Activated CD8-positive, alpha-beta T cell treated with anti-CD3 and anti-CD28 coated beads, Interleukin-2, amount 10 ng/mL, durations not matched to agents 7 days and 5 days (primary cell): ENCODE measurements at regions not wholly inside any gene's neighbourhood (a gene's known extent, or its start where the extent isn't known, plus 50 kb on each side); places are given as distances from the start of the nearest gene placed in this dataset.

ENCODE experiments used
- ATAC-seq: fragments of 150-1000 bp; cut with Tn5 transposase; one replicate; pipeline ENCODE4 v1.10.0; 2021; ENCODE audit warnings: moderate library complexity
- CTCF ChIA-PET: fragments of 350-600 bp; sonication (Branson Sonifier 250); formaldehyde crosslinking; loops from one replicate; lab custom pipeline; 2021; ENCODE audit warnings: antibody characterized with exemption; lab: Charles Lee
- POLR2A ChIA-PET: fragments of 350-600 bp; sonication (Branson Sonifier 250); formaldehyde crosslinking; loops from one replicate; lab custom pipeline; 2021; ENCODE audit warnings: antibody characterized with exemption; lab: Charles Lee
- DNase-seq: peaks from one replicate; pipeline ENCODE4 v3.0.0-alpha.2; 2020
- H3K27ac Mint-ChIP-seq: one replicate; pipeline ENCODE4 v1.8.0; 2021; ENCODE audit warnings: mild to moderate bottlenecking, mixed read lengths
- H3K27me3 Mint-ChIP-seq: one replicate; pipeline ENCODE4 v1.8.0; 2021; ENCODE audit warnings: low read depth, mixed read lengths
- H3K36me3 Mint-ChIP-seq: one replicate; pipeline ENCODE4 v1.8.0; 2021; ENCODE audit warnings: low read depth, mixed read lengths
- H3K4me1 Mint-ChIP-seq: one replicate; pipeline ENCODE4 v1.8.0; 2021; ENCODE audit warnings: low read depth, mixed read lengths
- H3K4me3 Mint-ChIP-seq: one replicate; pipeline ENCODE4 v1.8.0; 2021; ENCODE audit warnings: mild to moderate bottlenecking, mixed read lengths
- H3K9me3 Mint-ChIP-seq: one replicate; pipeline ENCODE4 v1.8.0; 2022; ENCODE audit warnings: mixed read lengths; ENCODE audit not compliant: insufficient read depth

- no peak for DNase-seq
- Mint-ChIP-seq H3K27ac (no peak overlapping the region), H3K27me3 (no peaks in the 10 kb centered on the region), H3K9me3 (no peaks in the 10 kb centered on the region), H3K36me3 (no peaks in the 10 kb centered on the region), H3K4me3 (no peak overlapping the region), H3K4me1 (no peaks in the 10 kb centered on the region)
- ATAC-seq: no peak
- ChIA-PET CTCF (interaction anchor here (1.0 kb wide), 1 partner anchor 18 kb away, joined by 4 read pairs; no protein-coding TSS in a partner anchor), POLR2A (no interaction called here)
Observed at GRCh38 chr4:177064729-177065394, 244.8 kb upstream of the NEIL3 start.

DNA sequence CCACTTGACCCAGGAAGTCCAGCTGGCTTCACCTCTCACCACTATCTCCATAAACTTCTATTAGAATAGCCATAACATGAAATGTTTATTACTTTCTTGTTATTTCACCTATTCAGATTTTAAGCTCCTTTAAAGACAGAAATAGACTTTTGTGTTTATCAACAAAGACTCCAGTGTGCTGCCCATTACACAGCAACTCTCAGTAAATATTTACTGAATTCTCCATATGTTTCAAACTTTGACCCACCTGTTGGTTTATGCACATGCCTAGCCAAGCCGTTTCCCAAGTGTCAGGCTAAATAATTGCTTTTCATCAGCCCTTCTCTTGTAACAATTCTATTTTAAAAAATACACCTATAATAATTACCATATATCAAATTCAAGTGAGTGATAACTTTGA, 242.9 kb upstream of the NEIL3 start:
- ATAC-seq (no peak), DNase-seq (no peak)
- H3K27ac Mint-ChIP-seq: no peak overlapping the region
- no peak overlapping the region for H3K4me3 Mint-ChIP-seq
- no peaks in the 10 kb centered on the region for H3K4me1 Mint-ChIP-seq
- CTCF ChIA-PET: no interaction called here
- H3K9me3 Mint-ChIP-seq: no peaks in the 10 kb centered on the region
- POLR2A ChIA-PET: no interaction called here
- H3K36me3 Mint-ChIP-seq: no peaks in the 10 kb centered on the region
- no peaks in the 10 kb centered on the region for H3K27me3 Mint-ChIP-seq

DNA sequence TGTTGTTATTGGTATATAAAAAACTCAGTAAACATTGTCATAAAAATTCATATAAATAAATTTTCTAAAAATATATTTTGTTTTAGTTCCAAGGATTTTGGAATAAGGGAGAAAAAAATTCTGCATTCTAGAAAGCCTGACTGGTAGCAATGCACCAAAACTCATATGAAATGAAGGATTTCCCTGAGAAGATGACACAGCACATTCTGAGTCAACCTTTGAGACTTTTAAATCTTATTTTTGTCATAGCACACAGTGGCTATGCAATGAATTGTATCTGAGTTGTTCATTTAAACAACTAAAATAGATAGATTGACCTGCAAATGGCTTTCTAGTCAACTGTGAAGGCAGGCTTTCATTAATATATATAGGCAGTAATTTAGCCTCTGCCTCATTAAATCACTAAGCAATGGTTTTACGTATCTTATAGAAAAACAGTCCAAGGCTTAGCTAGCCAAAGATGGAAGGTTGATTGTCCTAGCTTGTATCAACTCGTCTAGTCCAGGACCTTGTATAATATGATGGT, 239.1 kb upstream of the NEIL3 start:
- no peak overlapping the region for H3K4me3 Mint-ChIP-seq
- POLR2A ChIA-PET: no interaction called here

GRCh38 chr4:177077095-177077971, 232.3 kb upstream of the NEIL3 start:
- ChIA-PET POLR2A (no interaction called here), CTCF (no interaction called here)
- Mint-ChIP-seq H3K36me3 (no peaks in the 10 kb centered on the region), H3K4me1 (no peaks in the 10 kb centered on the region), H3K27ac (no peak overlapping the region), H3K27me3 (no peaks in the 10 kb centered on the region), H3K4me3 (no peak overlapping the region), H3K9me3 (no peaks in the 10 kb centered on the region)
- no peak for DNase-seq
- ATAC-seq: no peak

More for the DNA sequence above, 239.1 kb upstream of the NEIL3 start:
- H3K27ac Mint-ChIP-seq: no peak overlapping the region
- H3K4me1 Mint-ChIP-seq: no peaks in the 10 kb centered on the region
- CTCF ChIA-PET: no interaction called here
- no peak for ATAC-seq
- no peak for DNase-seq
- no peaks in the 10 kb centered on the region for H3K9me3 Mint-ChIP-seq
- no peaks in the 10 kb centered on the region for H3K27me3 Mint-ChIP-seq
- H3K36me3 Mint-ChIP-seq: no peaks in the 10 kb centered on the region

DNA sequence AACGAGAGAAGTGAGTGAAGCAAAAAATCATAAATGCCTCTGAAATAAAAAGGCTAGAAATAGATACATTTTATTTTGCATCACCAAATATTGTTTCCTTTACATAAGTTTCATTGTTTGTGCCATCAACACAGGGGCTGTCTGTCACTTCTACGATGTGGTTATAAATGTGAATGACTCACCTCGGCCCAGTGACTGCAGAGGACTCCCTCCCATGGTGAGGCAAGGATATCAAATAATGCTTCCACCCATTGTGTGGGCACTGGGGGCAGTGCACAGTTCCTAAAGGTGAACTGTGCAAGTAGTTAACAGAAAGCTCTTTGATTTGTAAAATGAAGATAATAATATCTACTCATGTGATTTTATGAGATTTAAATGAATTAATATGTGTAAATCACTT, 230.3 kb upstream of the NEIL3 start:
- Mint-ChIP-seq H3K27ac (no peak overlapping the region), H3K4me3 (no peak overlapping the region), H3K36me3 (no peaks in the 10 kb centered on the region), H3K9me3 (no peaks in the 10 kb centered on the region), H3K27me3 (no peaks in the 10 kb centered on the region), H3K4me1 (no peaks in the 10 kb centered on the region)
- ATAC-seq: no peak
- ChIA-PET CTCF (no interaction called here), POLR2A (no interaction called here)
- no peak for DNase-seq

GRCh38 chr4:177080388-177080787, 229.3 kb upstream of the NEIL3 start:
- Mint-ChIP-seq H3K4me1 (no peaks in the 10 kb centered on the region), H3K27ac (no peak overlapping the region), H3K27me3 (no peaks in the 10 kb centered on the region), H3K4me3 (no peak overlapping the region), H3K36me3 (no peaks in the 10 kb centered on the region), H3K9me3 (no peaks in the 10 kb centered on the region)
- ChIA-PET CTCF (no interaction called here), POLR2A (no interaction called here)
- ATAC-seq: no peak
- no peak for DNase-seq

DNA sequence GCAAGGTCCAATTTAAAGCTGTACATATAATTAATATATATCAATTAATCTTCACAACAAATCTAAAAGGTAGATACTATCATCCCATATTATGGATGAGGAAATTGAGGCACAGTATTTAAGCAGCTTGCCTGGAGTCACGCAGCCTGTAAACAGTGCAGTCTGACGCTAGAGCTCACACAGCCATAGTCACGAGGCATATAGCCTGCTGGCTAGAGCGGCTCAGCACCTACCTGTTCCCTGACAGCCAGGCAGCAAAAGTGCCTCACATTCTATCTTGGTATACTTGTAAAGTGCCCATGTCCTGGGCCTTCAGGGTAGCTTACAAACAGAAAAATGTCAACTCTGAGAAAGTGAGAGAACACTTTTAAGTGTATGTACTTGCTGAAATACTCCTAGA, 222.6 kb upstream of the NEIL3 start:
- no peak overlapping the region for H3K27ac Mint-ChIP-seq
- ChIA-PET POLR2A (no interaction called here), CTCF (no interaction called here)
- no peaks in the 10 kb centered on the region for H3K9me3 Mint-ChIP-seq
- no peak for ATAC-seq
- DNase-seq: no peak
- H3K36me3 Mint-ChIP-seq: no peaks in the 10 kb centered on the region
- no peak overlapping the region for H3K4me3 Mint-ChIP-seq
- H3K4me1 Mint-ChIP-seq: no peaks in the 10 kb centered on the region
- no peaks in the 10 kb centered on the region for H3K27me3 Mint-ChIP-seq

DNA sequence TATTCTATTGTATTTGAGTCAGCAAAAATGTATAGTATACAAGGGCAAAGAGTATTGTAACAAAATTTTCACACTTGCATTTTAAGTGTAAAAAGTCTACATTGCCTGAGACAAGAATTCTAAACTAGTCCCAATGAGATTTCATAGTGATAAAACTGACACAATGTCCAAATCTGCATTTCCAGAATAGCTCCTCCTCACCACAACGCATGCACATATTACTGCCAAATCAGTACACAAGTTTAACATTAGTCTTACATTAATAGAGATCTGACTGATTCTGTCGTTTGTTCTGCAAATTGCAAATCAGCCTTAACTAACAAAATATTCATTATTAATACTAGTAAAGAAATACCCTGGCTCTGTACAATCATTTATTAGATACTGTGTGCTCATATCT, 222.2 kb upstream of the NEIL3 start:
- no peak for DNase-seq
- Mint-ChIP-seq H3K36me3 (no peaks in the 10 kb centered on the region), H3K27ac (no peak overlapping the region), H3K4me1 (no peaks in the 10 kb centered on the region), H3K9me3 (no peaks in the 10 kb centered on the region), H3K27me3 (no peaks in the 10 kb centered on the region), H3K4me3 (no peak overlapping the region)
- ChIA-PET CTCF (no interaction called here), POLR2A (no interaction called here)
- ATAC-seq: no peak

DNA sequence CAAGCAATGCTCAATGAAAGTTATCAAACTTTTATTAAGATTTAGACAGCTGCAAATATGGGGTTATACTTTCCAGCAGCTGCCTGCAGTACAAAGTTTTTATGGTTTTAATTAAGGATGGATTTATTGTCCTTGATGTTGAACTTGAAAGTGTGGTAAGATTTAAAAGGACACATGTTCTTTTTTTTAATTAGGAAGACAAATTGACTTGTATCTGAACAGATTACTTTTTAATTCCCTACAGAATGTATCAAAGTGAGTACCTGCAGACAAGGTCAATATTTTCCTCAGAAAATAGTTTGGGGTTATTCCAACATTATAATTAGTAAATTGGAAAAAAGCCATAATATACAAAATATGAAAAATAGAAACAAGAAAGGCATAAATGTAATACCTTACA, 218.2 kb upstream of the NEIL3 start:
- H3K36me3 Mint-ChIP-seq: no peaks in the 10 kb centered on the region
- DNase-seq: no peak
- ChIA-PET POLR2A (no interaction called here), CTCF (no interaction called here)
- no peaks in the 10 kb centered on the region for H3K9me3 Mint-ChIP-seq
- no peaks in the 10 kb centered on the region for H3K27me3 Mint-ChIP-seq
- no peaks in the 10 kb centered on the region for H3K4me1 Mint-ChIP-seq
- no peak overlapping the region for H3K4me3 Mint-ChIP-seq
- no peak overlapping the region for H3K27ac Mint-ChIP-seq
- ATAC-seq: no peak

- ChIA-PET POLR2A (no interaction called here), CTCF (no interaction called here)
- ATAC-seq (no peak), DNase-seq (no peak)
- H3K9me3 Mint-ChIP-seq: no peaks in the 10 kb centered on the region
- H3K27ac Mint-ChIP-seq: no peak overlapping the region
- no peak overlapping the region for H3K4me3 Mint-ChIP-seq
- no peaks in the 10 kb centered on the region for H3K27me3 Mint-ChIP-seq
- no peaks in the 10 kb centered on the region for H3K4me1 Mint-ChIP-seq
- H3K36me3 Mint-ChIP-seq: no peaks in the 10 kb centered on the region
Observed at GRCh38 chr4:177092807-177093206, 216.9 kb upstream of the NEIL3 start.

- no peaks in the 10 kb centered on the region for H3K9me3 Mint-ChIP-seq
- no peak for DNase-seq
- no peak overlapping the region for H3K27ac Mint-ChIP-seq
- CTCF ChIA-PET: no interaction called here
- no peaks in the 10 kb centered on the region for H3K27me3 Mint-ChIP-seq
- ATAC-seq: no peak
- POLR2A ChIA-PET: no interaction called here
- no peaks in the 10 kb centered on the region for H3K36me3 Mint-ChIP-seq
- H3K4me3 Mint-ChIP-seq: no peak overlapping the region
- no peaks in the 10 kb centered on the region for H3K4me1 Mint-ChIP-seq
Observed at GRCh38 chr4:177093964-177094363, 215.7 kb upstream of the NEIL3 start.

DNA sequence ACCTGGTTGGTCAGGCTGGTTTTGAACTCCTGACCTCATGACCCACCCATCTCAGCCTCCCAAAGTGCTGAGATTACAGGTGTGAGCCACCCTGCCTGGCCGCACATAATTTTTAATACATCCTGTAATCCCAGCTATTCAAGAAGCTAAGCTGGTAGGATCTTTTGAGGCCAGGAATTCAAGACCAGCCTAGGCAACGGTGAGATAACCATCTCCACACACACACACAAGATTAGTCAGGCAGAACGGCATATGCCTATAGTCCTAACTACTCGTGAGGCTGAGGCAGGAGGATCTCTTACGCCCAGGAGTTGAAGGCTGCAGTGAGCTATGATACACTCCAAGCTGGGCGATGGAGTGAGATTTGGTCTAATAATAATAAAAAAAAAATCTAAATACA, 212.4 kb upstream of the NEIL3 start:
- Mint-ChIP-seq H3K4me1 (no peaks in the 10 kb centered on the region), H3K4me3 (no peak overlapping the region), H3K36me3 (no peaks in the 10 kb centered on the region), H3K27ac (no peak overlapping the region), H3K9me3 (no peaks in the 10 kb centered on the region), H3K27me3 (no peaks in the 10 kb centered on the region)
- POLR2A ChIA-PET: no interaction called here
- ATAC-seq: no peak
- no peak for DNase-seq
- CTCF ChIA-PET: interaction anchor here (0.7 kb wide), 1 partner anchor 24 kb away, joined by 3 read pairs; no protein-coding TSS in a partner anchor
